A673 (cell line): ENCODE measurements at regions not wholly inside any gene's neighbourhood (a gene's known extent, or its start where the extent isn't known, plus 50 kb on each side); places are given as distances from the start of the nearest gene placed in this dataset.
A peak's percentile ranks its signal among the peaks of the same experiment; 100 is the strongest.

Experiments used
- BruUV-seq: library from RNA; stranded (reverse); fragments of 400-500 nt; replicated peaks from 2 replicates; lab custom pipeline; 2021; lab: Mats Ljungman, UMichigan
- CTCF ChIA-PET: fragments of 300-600 bp; sonication (Branson Sonifier 250); formaldehyde crosslinking; loops from one replicate; lab custom pipeline; 2022; ENCODE audit warnings: antibody characterized with exemption; lab: Charles Lee
- POLR2A ChIA-PET: fragments of 300-600 bp; sonication (Branson Sonifier 250); formaldehyde crosslinking; loops from one replicate; lab custom pipeline; 2022; ENCODE audit warnings: antibody characterized with exemption; ENCODE audit not compliant: low non-redundant PET; lab: Charles Lee
- DNase-seq: peaks from one replicate; pipeline ENCODE4 v3.0.0-alpha.2; 2015; ENCODE audit warnings: low spot score
- H3K27ac ChIP-seq: fragments of 200-600 bp; sonication (generic); 2 replicates; pipeline ENCODE4 v1.5.1; 2016; ENCODE audit warnings: mixed run types, low read depth, mild to moderate bottlenecking, mixed read lengths, antibody characterized with exemption, low read length; ENCODE audit not compliant: poor library complexity, severe bottlenecking
- H3K27me3 ChIP-seq: fragments of 200-600 bp; sonication (generic); replicated peaks from 2 replicates; pipeline ENCODE4 v1.6.1; 2017; ENCODE audit warnings: mixed run types, low read depth, mild to moderate bottlenecking, mixed read lengths, antibody characterized with exemption, low read length; ENCODE audit not compliant: insufficient read depth, poor library complexity
- H3K36me3 ChIP-seq: fragments of 200-600 bp; sonication (generic); 2 replicates; pipeline ENCODE4 v1.6.1; 2016; ENCODE audit warnings: mixed run types, mild to moderate bottlenecking, mixed read lengths, antibody characterized with exemption, low read length; ENCODE audit not compliant: insufficient read depth, poor library complexity, severe bottlenecking
- H3K4me1 ChIP-seq: fragments of 200-600 bp; sonication (generic); 2 replicates; pipeline ENCODE4 v1.6.1; 2017; ENCODE audit warnings: mixed run types, mild to moderate bottlenecking, mixed read lengths, antibody characterized with exemption, low read length; ENCODE audit not compliant: insufficient read depth, poor library complexity, severe bottlenecking
- H3K4me3 ChIP-seq: fragments of 200-600 bp; sonication (generic); 2 replicates; pipeline ENCODE4 v1.5.1; 2016; ENCODE audit warnings: low read depth, mixed run types, mild to moderate bottlenecking, mixed read lengths, low read length; ENCODE audit not compliant: poor library complexity, severe bottlenecking
- H3K9me3 ChIP-seq: fragments of 200-600 bp; sonication (generic); 2 replicates; pipeline ENCODE4 v1.6.1; 2016; ENCODE audit warnings: mixed run types, low read depth, mild to moderate bottlenecking, mixed read lengths, antibody characterized with exemption, low read length; ENCODE audit not compliant: poor library complexity, severe bottlenecking
- EZH2 ChIP-seq: fragments of 200-600 bp; sonication (generic); IDR thresholded peaks from 2 replicates; pipeline ENCODE4 v1.6.1; 2017; ENCODE audit warnings: borderline replicate concordance, low read depth, mild to moderate bottlenecking, mixed read lengths, antibody characterized with exemption, low read length; ENCODE audit not compliant: poor library complexity, severe bottlenecking
- intact Hi-C: fragments of 100-400 bp; cut with micrococcal nuclease; formaldehyde crosslinking; loops from one replicate; pipeline ENCODE4 v1.10.0; 2022; ENCODE audit not compliant: unreplicated experiment
- TF ChIP-seq, protein P1 (sequence below): fragments of 300-800, 200-600 bp; sonication (generic); conservative IDR thresholded peaks from 2 replicates; pipeline ENCODE4 v1.5.1; 2017; ENCODE audit warnings: low read depth, mild to moderate bottlenecking, antibody characterized with exemption, low read length, moderate library complexity, mixed read lengths

GRCh38 chr1:38239258-38239835, 192.8 kb upstream of the POU3F1 start:
- ChIA-PET CTCF (no interaction called here), POLR2A (no interaction called here)
- no peaks in the 10 kb centered on the region for H3K9me3 ChIP-seq
- H3K36me3 ChIP-seq = no peaks in the 10 kb centered on the region
- intact Hi-C loops = no loop called here
- H3K4me1 ChIP-seq = no peaks in the 10 kb centered on the region
- BruUV-seq = no TSS peak
- no peak for DNase-seq
- no peak overlapping the region for H3K27ac ChIP-seq
- TF ChIP-seq, protein P1, sequence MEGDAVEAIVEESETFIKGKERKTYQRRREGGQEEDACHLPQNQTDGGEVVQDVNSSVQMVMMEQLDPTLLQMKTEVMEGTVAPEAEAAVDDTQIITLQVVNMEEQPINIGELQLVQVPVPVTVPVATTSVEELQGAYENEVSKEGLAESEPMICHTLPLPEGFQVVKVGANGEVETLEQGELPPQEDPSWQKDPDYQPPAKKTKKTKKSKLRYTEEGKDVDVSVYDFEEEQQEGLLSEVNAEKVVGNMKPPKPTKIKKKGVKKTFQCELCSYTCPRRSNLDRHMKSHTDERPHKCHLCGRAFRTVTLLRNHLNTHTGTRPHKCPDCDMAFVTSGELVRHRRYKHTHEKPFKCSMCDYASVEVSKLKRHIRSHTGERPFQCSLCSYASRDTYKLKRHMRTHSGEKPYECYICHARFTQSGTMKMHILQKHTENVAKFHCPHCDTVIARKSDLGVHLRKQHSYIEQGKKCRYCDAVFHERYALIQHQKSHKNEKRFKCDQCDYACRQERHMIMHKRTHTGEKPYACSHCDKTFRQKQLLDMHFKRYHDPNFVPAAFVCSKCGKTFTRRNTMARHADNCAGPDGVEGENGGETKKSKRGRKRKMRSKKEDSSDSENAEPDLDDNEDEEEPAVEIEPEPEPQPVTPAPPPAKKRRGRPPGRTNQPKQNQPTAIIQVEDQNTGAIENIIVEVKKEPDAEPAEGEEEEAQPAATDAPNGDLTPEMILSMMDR = no peak
- no peak for TF ChIP-seq EZH2
- H3K4me3 ChIP-seq = no peak overlapping the region
- no peaks in the 10 kb centered on the region for H3K27me3 ChIP-seq

GRCh38 chr1:38238294-38238693, 191.7 kb upstream of the POU3F1 start:
- H3K4me3 ChIP-seq = no peak overlapping the region
- no peaks in the 10 kb centered on the region for H3K36me3 ChIP-seq
- H3K4me1 ChIP-seq = no peaks in the 10 kb centered on the region
- no peak overlapping the region for H3K27ac ChIP-seq
- no peak for TF ChIP-seq EZH2
- TF ChIP-seq, protein P1 = no peak
- intact Hi-C loops = no loop called here
- no peaks in the 10 kb centered on the region for H3K9me3 ChIP-seq
- no TSS peak for BruUV-seq
- DNase-seq = no peak
- POLR2A ChIA-PET = no interaction called here
- no peaks in the 10 kb centered on the region for H3K27me3 ChIP-seq
- CTCF ChIA-PET = no interaction called here

DNA sequence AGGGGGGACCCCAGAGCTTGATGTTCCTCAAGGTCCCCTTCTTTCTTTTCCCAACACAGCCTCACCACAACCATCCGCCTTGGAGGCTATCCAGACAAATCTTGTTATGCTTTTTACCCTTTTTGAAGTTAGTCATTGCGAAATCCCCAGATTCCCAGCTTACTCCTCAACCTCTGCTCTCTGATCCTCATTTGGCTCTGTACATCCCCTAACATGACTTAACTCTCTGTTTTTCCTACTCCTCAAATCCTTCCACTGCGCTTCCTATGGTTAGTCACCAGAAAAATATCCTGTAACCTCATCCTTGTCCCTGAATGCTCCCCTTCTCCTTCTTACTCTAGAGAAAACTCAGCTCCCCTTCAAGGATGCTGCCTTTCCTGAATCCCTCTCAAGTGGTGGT, 189.1 kb upstream of the POU3F1 start:
- H3K27me3 ChIP-seq = no peaks in the 10 kb centered on the region
- H3K36me3 ChIP-seq = no peaks in the 10 kb centered on the region
- no peak overlapping the region for H3K4me3 ChIP-seq
- intact Hi-C loops = no loop called here
- no peaks in the 10 kb centered on the region for H3K9me3 ChIP-seq
- ChIA-PET CTCF (no interaction called here), POLR2A (no interaction called here)
- H3K4me1 ChIP-seq = no peaks in the 10 kb centered on the region
- no peak overlapping the region for H3K27ac ChIP-seq
- no peak for TF ChIP-seq EZH2
- TF ChIP-seq, protein P1 = no peak
- BruUV-seq = no TSS peak
- DNase-seq = peak; percentile 9
